ENCODE measurements at regions not wholly inside any gene's neighbourhood (a gene's known extent, or its start where the extent isn't known, plus 50 kb on each side); places are given as distances from the start of the nearest gene placed in this dataset.

DNA sequence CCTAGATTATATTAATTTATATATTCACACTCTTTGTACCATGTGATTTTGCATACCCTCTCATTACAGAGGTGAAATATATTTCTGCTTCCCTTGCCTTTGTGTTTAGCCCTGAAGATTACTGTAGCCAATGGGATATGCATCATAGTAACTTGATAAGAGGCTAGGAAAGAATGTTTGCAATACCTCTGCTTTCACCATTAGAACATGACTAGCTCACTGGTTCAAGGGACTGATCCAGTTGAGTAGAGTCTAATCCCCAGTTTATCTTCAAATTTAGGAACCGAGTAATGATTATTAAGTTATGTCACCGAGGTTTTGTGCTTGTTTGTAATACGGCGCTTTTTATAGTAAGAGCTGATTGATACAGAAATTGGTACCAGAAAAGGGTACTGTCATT, 552.6 kb upstream of the GJE1 start:
- Mint-ChIP-seq H3K27ac (ENCODE audit: unreplicated experiment) (no peak overlapping the region), H3K36me3 (ENCODE audit: unreplicated experiment) (no peaks in the 10 kb centered on the region), H3K4me3 (ENCODE audit: unreplicated experiment) (no peak overlapping the region), H3K27me3 (ENCODE audit: unreplicated experiment) (no peaks in the 10 kb centered on the region), H3K4me1 (ENCODE audit: low read depth, unreplicated experiment) (no peaks in the 10 kb centered on the region), H3K9me3 (ENCODE audit: unreplicated experiment) (no peaks in the 10 kb centered on the region)
- TF ChIP-seq, protein P1, sequence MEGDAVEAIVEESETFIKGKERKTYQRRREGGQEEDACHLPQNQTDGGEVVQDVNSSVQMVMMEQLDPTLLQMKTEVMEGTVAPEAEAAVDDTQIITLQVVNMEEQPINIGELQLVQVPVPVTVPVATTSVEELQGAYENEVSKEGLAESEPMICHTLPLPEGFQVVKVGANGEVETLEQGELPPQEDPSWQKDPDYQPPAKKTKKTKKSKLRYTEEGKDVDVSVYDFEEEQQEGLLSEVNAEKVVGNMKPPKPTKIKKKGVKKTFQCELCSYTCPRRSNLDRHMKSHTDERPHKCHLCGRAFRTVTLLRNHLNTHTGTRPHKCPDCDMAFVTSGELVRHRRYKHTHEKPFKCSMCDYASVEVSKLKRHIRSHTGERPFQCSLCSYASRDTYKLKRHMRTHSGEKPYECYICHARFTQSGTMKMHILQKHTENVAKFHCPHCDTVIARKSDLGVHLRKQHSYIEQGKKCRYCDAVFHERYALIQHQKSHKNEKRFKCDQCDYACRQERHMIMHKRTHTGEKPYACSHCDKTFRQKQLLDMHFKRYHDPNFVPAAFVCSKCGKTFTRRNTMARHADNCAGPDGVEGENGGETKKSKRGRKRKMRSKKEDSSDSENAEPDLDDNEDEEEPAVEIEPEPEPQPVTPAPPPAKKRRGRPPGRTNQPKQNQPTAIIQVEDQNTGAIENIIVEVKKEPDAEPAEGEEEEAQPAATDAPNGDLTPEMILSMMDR (IDR thresholded peaks at IDR 0.05; ENCODE audit: partially characterized antibody, unreplicated experiment), result no peak
- no peak for DNase-seq

DNA sequence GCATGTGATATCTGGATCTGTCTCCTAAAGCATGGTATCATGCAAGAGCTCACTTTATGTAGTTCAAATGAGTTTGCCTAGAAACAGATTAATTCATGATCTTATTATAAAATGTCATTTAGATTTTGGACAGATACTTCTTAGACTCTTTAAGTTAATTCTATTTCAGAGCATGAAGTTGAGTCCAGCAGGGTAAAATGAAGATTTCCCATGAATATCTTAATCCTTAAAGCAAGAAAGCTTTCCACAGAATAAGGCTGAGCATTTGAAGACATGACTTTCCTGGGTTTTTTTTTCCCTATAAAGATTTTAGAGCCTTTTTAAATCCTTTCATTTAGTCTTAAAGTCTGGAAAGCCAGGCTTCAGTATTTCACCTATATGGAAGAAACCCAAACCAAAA, 556.0 kb upstream of the GJE1 start:
- no peak for DNase-seq
- H3K27ac Mint-ChIP-seq (ENCODE audit: unreplicated experiment), result no peak overlapping the region
- H3K27me3 Mint-ChIP-seq (ENCODE audit: unreplicated experiment), result no peaks in the 10 kb centered on the region
- TF ChIP-seq, protein P1 (IDR thresholded peaks at IDR 0.05; ENCODE audit: partially characterized antibody, unreplicated experiment), result no peak
- no peaks in the 10 kb centered on the region for H3K36me3 Mint-ChIP-seq (ENCODE audit: unreplicated experiment)
- no peaks in the 10 kb centered on the region for H3K9me3 Mint-ChIP-seq (ENCODE audit: unreplicated experiment)
- no peak overlapping the region for H3K4me3 Mint-ChIP-seq (ENCODE audit: unreplicated experiment)
- no peaks in the 10 kb centered on the region for H3K4me1 Mint-ChIP-seq (ENCODE audit: low read depth, unreplicated experiment)

DNA sequence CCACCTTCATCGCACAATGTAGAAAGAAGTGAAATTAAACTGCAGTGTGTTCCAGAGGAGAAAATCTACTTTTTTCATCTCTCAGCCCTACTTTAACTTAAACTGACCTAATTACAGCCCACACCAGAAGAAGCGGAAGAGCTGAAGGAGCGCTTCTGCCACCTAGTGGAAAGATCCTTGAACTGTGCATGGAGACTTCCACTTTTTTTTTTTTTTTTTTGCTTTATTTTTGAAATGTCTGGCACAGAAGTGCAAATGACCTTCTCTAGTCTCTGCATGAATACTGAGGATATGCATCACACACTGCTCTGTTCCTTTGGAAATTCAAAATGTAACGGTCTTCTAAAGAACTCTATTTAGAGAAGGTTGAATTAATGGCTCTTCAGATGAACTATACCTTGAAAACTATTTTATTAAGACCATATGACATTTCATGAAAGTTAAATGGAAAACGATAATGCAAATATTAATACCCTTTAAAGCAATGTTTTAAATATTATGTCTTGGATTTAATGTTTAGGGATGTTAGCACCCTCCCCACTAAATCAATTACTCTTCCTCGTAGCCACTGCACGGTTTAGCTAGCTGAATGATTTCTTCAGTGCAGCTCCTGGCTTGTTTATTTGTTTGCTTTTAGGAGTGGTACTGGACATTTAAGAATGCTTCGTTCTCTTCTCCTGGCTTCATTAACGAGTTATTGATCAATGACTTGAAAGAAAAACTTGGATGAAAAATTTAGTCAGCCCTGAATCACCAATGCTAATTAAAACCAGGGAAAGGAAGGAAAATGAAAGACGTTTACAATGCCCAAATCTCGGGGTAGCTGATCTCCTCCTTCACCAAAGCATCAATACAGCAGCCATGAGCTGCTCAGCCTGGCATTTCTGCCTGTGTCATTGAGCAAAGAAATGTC, 569.6 kb upstream of the GJE1 start:
- Mint-ChIP-seq H3K27ac (ENCODE audit: unreplicated experiment) (no peak overlapping the region), H3K27me3 (ENCODE audit: unreplicated experiment) (no peaks in the 10 kb centered on the region), H3K36me3 (ENCODE audit: unreplicated experiment) (no peaks in the 10 kb centered on the region), H3K9me3 (ENCODE audit: unreplicated experiment) (no peaks in the 10 kb centered on the region), H3K4me1 (ENCODE audit: low read depth, unreplicated experiment) (peaks cover 13% of the 10 kb centered on the region), H3K4me3 (ENCODE audit: unreplicated experiment) (peak overlapping the region; percentile 7)
- TF ChIP-seq, protein P1 (IDR thresholded peaks at IDR 0.05; ENCODE audit: partially characterized antibody, unreplicated experiment), result peak; percentile 86
- DNase-seq, result peak; percentile 44

DNA sequence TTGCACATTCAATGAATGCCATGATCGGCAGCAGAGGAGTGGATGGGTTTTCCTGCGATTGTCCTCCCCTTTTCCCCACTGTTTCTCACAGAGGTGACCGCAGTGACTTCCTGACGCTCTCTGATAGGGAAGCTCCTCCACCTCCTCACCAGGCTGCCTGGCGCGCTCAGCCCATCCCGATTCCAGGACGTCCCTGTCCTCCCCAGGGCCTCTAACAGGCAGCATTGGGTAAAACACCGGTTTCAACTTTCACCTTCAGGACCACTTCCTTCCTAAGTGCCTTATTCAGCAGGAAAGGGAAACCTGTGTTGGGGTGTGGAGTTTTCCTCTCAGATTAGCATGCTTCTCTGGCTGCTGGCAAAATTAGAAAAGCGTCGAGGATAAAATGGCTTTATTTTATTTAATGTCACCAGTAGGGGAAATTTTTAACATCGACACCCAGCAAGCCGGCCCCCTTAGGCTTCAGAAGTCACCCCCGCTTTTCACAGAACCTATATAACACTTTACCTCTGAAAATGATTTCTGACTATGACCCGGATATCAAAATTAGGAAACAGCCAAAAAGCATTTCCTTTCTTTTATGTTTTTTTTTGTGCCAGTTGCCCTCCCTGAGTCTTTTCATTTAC, 570.4 kb upstream of the GJE1 start:
- Mint-ChIP-seq H3K4me1 (ENCODE audit: low read depth, unreplicated experiment) (peaks cover 13% of the 10 kb centered on the region), H3K27me3 (ENCODE audit: unreplicated experiment) (no peaks in the 10 kb centered on the region), H3K27ac (ENCODE audit: unreplicated experiment) (no peak overlapping the region), H3K36me3 (ENCODE audit: unreplicated experiment) (no peaks in the 10 kb centered on the region), H3K4me3 (ENCODE audit: unreplicated experiment) (peak overlapping the region; percentile 12), H3K9me3 (ENCODE audit: unreplicated experiment) (no peaks in the 10 kb centered on the region)
- TF ChIP-seq, protein P1 (IDR thresholded peaks at IDR 0.05; ENCODE audit: partially characterized antibody, unreplicated experiment), result no peak
- peak; percentile 45 for DNase-seq

DNA sequence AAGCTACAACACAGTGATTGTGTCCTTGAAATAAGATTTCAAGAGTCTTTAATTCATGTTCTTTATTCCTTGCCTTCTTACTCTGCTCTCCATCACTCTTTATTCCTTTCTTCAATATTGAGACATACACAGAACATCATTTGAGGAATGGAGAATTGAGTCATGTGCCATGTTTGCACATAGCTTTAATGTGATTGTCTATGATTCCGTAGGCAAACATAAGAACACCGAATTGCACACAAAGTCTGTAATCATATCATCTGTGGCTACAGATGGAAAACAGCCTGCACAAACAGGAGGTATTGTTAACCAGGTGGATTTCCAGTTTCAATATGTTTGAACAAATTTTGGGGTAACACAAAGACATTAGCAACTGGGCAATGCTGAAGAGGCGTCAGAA, 571.6 kb upstream of the GJE1 start:
- Mint-ChIP-seq H3K4me3 (ENCODE audit: unreplicated experiment) (no peak overlapping the region), H3K9me3 (ENCODE audit: unreplicated experiment) (no peaks in the 10 kb centered on the region), H3K27me3 (ENCODE audit: unreplicated experiment) (no peaks in the 10 kb centered on the region), H3K27ac (ENCODE audit: unreplicated experiment) (no peak overlapping the region), H3K4me1 (ENCODE audit: low read depth, unreplicated experiment) (peaks cover 13% of the 10 kb centered on the region), H3K36me3 (ENCODE audit: unreplicated experiment) (no peaks in the 10 kb centered on the region)
- no peak for DNase-seq
- TF ChIP-seq, protein P1 (IDR thresholded peaks at IDR 0.05; ENCODE audit: partially characterized antibody, unreplicated experiment), result no peak

Data from glutamatergic neuron (in vitro differentiated cells).